ENCODE measurements at regions not wholly inside any gene's neighbourhood (a gene's known extent, or its start where the extent isn't known, plus 50 kb on each side); places are given as distances from the start of the nearest gene placed in this dataset.
"Not testable (repeated sequence)": the region's sequence is repeated elsewhere in the genome, so short reads cannot be mapped to it uniquely, and the experiment has no call there.

- no peak for DNase-seq (ENCODE audit: low read depth in 2 of 3, low spot score in 1 of 3)
These were observed 60.8 kb upstream of the CCDC179 start for GRCh38 chr11:22920939-22921565.

- no peak for DNase-seq (ENCODE audit: low read depth in 2 of 3, low spot score in 1 of 3)
These were observed 62.4 kb upstream of the CCDC179 start for GRCh38 chr11:22922672-22923071.

- no peak for DNase-seq (ENCODE audit: low read depth in 2 of 3, low spot score in 1 of 3)
These were observed 63.3 kb upstream of the CCDC179 start for GRCh38 chr11:22923561-22923960.

GRCh38 chr11:22926341-22926740 lies 66.1 kb upstream of the CCDC179 start:
- no peak for DNase-seq (ENCODE audit: low read depth in 2 of 3, low spot score in 1 of 3)

- no peak for DNase-seq (ENCODE audit: low read depth in 2 of 3, low spot score in 1 of 3)
These were observed 67.5 kb upstream of the CCDC179 start for GRCh38 chr11:22927793-22928192.

GRCh38 chr11:22928207-22928917 lies 68.1 kb upstream of the CCDC179 start:
- DNase-seq (ENCODE audit: low read depth in 2 of 3, low spot score in 1 of 3) = no peak

- no peak for DNase-seq (ENCODE audit: low read depth in 2 of 3, low spot score in 1 of 3)
These were observed 70.7 kb upstream of the CCDC179 start for GRCh38 chr11:22930816-22931594.

GRCh38 chr11:22938691-22939090 lies 78.4 kb upstream of the CCDC179 start:
- DNase-seq (ENCODE audit: low read depth in 2 of 3, low spot score in 1 of 3) = no peak

- DNase-seq (ENCODE audit: low read depth in 2 of 3, low spot score in 1 of 3) = not testable (repeated sequence)
These were observed 81.3 kb upstream of the CCDC179 start for GRCh38 chr11:22941544-22941943.

GRCh38 chr11:22957786-22958185 lies 97.5 kb upstream of the CCDC179 start:
- no peak for DNase-seq (ENCODE audit: low read depth in 2 of 3, low spot score in 1 of 3)

- no peak for DNase-seq (ENCODE audit: low read depth in 2 of 3, low spot score in 1 of 3)
These were observed 114.0 kb upstream of the CCDC179 start for GRCh38 chr11:22974251-22974650.

- peak in 2 of 3 donors; percentile 1 to 2 for DNase-seq (ENCODE audit: low read depth in 2 of 3, low spot score in 1 of 3)
These were observed 115.9 kb upstream of the CCDC179 start for GRCh38 chr11:22976146-22976545.

- DNase-seq (ENCODE audit: low read depth in 2 of 3, low spot score in 1 of 3) = no peak
These were observed 122.6 kb upstream of the CCDC179 start for GRCh38 chr11:22982903-22983302.

GRCh38 chr11:22984045-22984444 lies 123.8 kb upstream of the CCDC179 start:
- no peak for DNase-seq (ENCODE audit: low read depth in 2 of 3, low spot score in 1 of 3)

GRCh38 chr11:22989371-22989770 lies 129.1 kb upstream of the CCDC179 start:
- DNase-seq (ENCODE audit: low read depth in 2 of 3, low spot score in 1 of 3) = no peak

- DNase-seq (ENCODE audit: low read depth in 2 of 3, low spot score in 1 of 3) = no peak
These were observed 130.9 kb upstream of the CCDC179 start for GRCh38 chr11:22991196-22991595.

GRCh38 chr11:23006730-23007129 lies 146.5 kb upstream of the CCDC179 start:
- DNase-seq (ENCODE audit: low read depth in 2 of 3, low spot score in 1 of 3) = no peak

GRCh38 chr11:23010790-23011335 lies 150.6 kb upstream of the CCDC179 start:
- no peak for DNase-seq (ENCODE audit: low read depth in 2 of 3, low spot score in 1 of 3)

- no peak for DNase-seq (ENCODE audit: low read depth in 2 of 3, low spot score in 1 of 3)
These were observed 152.7 kb upstream of the CCDC179 start for GRCh38 chr11:23012930-23013329.

- DNase-seq (ENCODE audit: low read depth in 2 of 3, low spot score in 1 of 3) = no peak
These were observed 153.2 kb upstream of the CCDC179 start for GRCh38 chr11:23013509-23013908.

- no peak for DNase-seq (ENCODE audit: low read depth in 2 of 3, low spot score in 1 of 3)
These were observed 161.1 kb upstream of the CCDC179 start for GRCh38 chr11:23021287-23021863.

All from stimulated activated CD4-positive, alpha-beta T cell treated with anti-CD3 and anti-CD28 coated beads, Interleukin-12 subunit alpha, Interleukin-12 subunit beta, amount 100 ng/mL, for 48 hours (primary cell).